CD4-positive, CD25-positive, alpha-beta regulatory T cell (primary cell): ENCODE measurements at regions not wholly inside any gene's neighbourhood (a gene's known extent, or its start where the extent isn't known, plus 50 kb on each side); places are given as distances from the start of the nearest gene placed in this dataset.

Experiments used
- ATAC-seq, 2 donors: fragments of 150-1000 bp; cut with Tn5 transposase; one replicate each; pipeline ENCODE4 v1.10.0; 2021; ENCODE audit warnings: low read depth in 2 of 2, moderate number of reproducible peaks in 2 of 2, moderate library complexity in 1 of 2
- DNase-seq, 3 donors: peaks; one replicate each; pipeline versions ENCODE4 v3.0.0 to v3.0.0-alpha.2; 2012 to 2022; ENCODE audit warnings: mixed read lengths in 1 of 3
- H3K27ac ChIP-seq: one replicate; pipeline ENCODE4 v1.7.0; 2013; ENCODE audit warnings: mild to moderate bottlenecking, low read length; ENCODE audit not compliant: insufficient read depth, poor library complexity, severe bottlenecking
- H3K27me3 ChIP-seq: one replicate; pipeline ENCODE4 v1.7.0; 2013; ENCODE audit warnings: low read length; ENCODE audit not compliant: control insufficient read depth, insufficient read depth
- H3K36me3 ChIP-seq: one replicate; pipeline ENCODE4 v1.7.0; 2013; ENCODE audit warnings: mild to moderate bottlenecking, low read length, moderate library complexity; ENCODE audit not compliant: control insufficient read depth, insufficient read depth
- H3K4me1 ChIP-seq: 2 replicates; pipeline ENCODE4 v1.7.0; 2013; ENCODE audit warnings: mild to moderate bottlenecking, low read length; ENCODE audit not compliant: insufficient read depth, control insufficient read depth, poor library complexity, severe bottlenecking
- H3K4me3 ChIP-seq: one replicate; pipeline ENCODE4 v1.7.0; 2013; ENCODE audit warnings: low read depth, mild to moderate bottlenecking, low read length, moderate library complexity
- H3K9me3 ChIP-seq, 2 experiments: 1 replicate in 1 of 2; 2 replicates in 1 of 2; pipeline ENCODE4 v1.7.0; 2013; ENCODE audit warnings: low read length in 2 of 2, mild to moderate bottlenecking in 1 of 2, moderate library complexity in 1 of 2; ENCODE audit not compliant: control insufficient read depth in 2 of 2
- H3K27ac Mint-ChIP-seq, 3 donors: one replicate each; pipeline ENCODE4 v1.8.0; 2020 to 2022; ENCODE audit warnings: mild to moderate bottlenecking in 3 of 3, mixed read lengths in 3 of 3, moderate library complexity in 2 of 3
- H3K27me3 Mint-ChIP-seq: one replicate; pipeline ENCODE4 v1.8.0; 2022; ENCODE audit warnings: mild to moderate bottlenecking, mixed read lengths
- H3K36me3 Mint-ChIP-seq: one replicate; pipeline ENCODE4 v1.8.0; 2020; ENCODE audit warnings: mixed read lengths
- H3K4me1 Mint-ChIP-seq, 4 donors: one replicate each; pipeline ENCODE4 v1.8.0; 2020 to 2022; ENCODE audit warnings: mixed read lengths in 4 of 4, mild to moderate bottlenecking in 1 of 4
- H3K4me3 Mint-ChIP-seq, 4 donors: one replicate each; pipeline ENCODE4 v1.8.0; 2020 to 2022; ENCODE audit warnings: mild to moderate bottlenecking in 4 of 4, mixed read lengths in 4 of 4, moderate library complexity in 3 of 4
- H3K9me3 Mint-ChIP-seq, 7 donors: one replicate each; pipeline ENCODE4 v1.8.0; 2020 to 2022; ENCODE audit warnings: mixed read lengths in 7 of 7, mild to moderate bottlenecking in 3 of 7, moderate library complexity in 2 of 7

GRCh38 chr7:131858611-131859010, 302.2 kb upstream of the PODXL start:
- Mint-ChIP-seq H3K27me3 (peaks cover 4% of the 10 kb centered on the region), H3K9me3 (peaks cover 0 to 6% (median 2%) of the 10 kb centered on the region in 7 donors), H3K36me3 (no peaks in the 10 kb centered on the region), H3K4me1 (no peaks in the 10 kb centered on the region), H3K4me3 (no peak overlapping the region), H3K27ac (no peak overlapping the region)
- no peaks in the 10 kb centered on the region for H3K9me3 ChIP-seq
- H3K4me1 ChIP-seq: no peaks in the 10 kb centered on the region
- H3K4me3 ChIP-seq: no peak overlapping the region
- H3K27ac ChIP-seq: no peak overlapping the region
- no peaks in the 10 kb centered on the region for H3K36me3 ChIP-seq
- no peaks in the 10 kb centered on the region for H3K27me3 ChIP-seq
- ATAC-seq (no peak), DNase-seq (no peak)

GRCh38 chr7:131849472-131849871, 293.0 kb upstream of the PODXL start:
- no peaks in the 10 kb centered on the region for H3K4me1 Mint-ChIP-seq
- Histone ChIP-seq H3K27ac (no peak overlapping the region), H3K9me3 (no peaks in the 10 kb centered on the region), H3K36me3 (no peaks in the 10 kb centered on the region), H3K4me1 (no peaks in the 10 kb centered on the region), H3K27me3 (no peaks in the 10 kb centered on the region), H3K4me3 (no peak overlapping the region)
- DNase-seq: no peak
- H3K4me3 Mint-ChIP-seq: no peak overlapping the region
- no peak for ATAC-seq
- peaks cover 9% of the 10 kb centered on the region for H3K27me3 Mint-ChIP-seq
- no peaks in the 10 kb centered on the region for H3K36me3 Mint-ChIP-seq
- H3K27ac Mint-ChIP-seq: no peak overlapping the region
- peaks cover 0 to 3% (median 0%) of the 10 kb centered on the region in 7 donors for H3K9me3 Mint-ChIP-seq

- H3K36me3 ChIP-seq: no peaks in the 10 kb centered on the region
- Mint-ChIP-seq H3K9me3 (peaks cover 0 to 3% (median 0%) of the 10 kb centered on the region in 7 donors), H3K27me3 (peaks cover 6% of the 10 kb centered on the region), H3K4me3 (no peak overlapping the region), H3K27ac (no peak overlapping the region), H3K36me3 (no peaks in the 10 kb centered on the region), H3K4me1 (no peaks in the 10 kb centered on the region)
- no peak for DNase-seq
- H3K4me3 ChIP-seq: no peak overlapping the region
- no peak overlapping the region for H3K27ac ChIP-seq
- no peaks in the 10 kb centered on the region for H3K4me1 ChIP-seq
- no peak for ATAC-seq
- no peaks in the 10 kb centered on the region for H3K27me3 ChIP-seq
- no peaks in the 10 kb centered on the region for H3K9me3 ChIP-seq
Observed at GRCh38 chr7:131848033-131848432, 291.6 kb upstream of the PODXL start.

GRCh38 chr7:131845573-131846314, 289.3 kb upstream of the PODXL start:
- Mint-ChIP-seq H3K27me3 (peaks cover 7% of the 10 kb centered on the region), H3K9me3 (peaks cover 0 to 3% (median 0%) of the 10 kb centered on the region in 7 donors), H3K36me3 (no peaks in the 10 kb centered on the region), H3K4me3 (no peak overlapping the region), H3K4me1 (no peaks in the 10 kb centered on the region), H3K27ac (no peak overlapping the region)
- no peaks in the 10 kb centered on the region for H3K36me3 ChIP-seq
- DNase-seq (no peak), ATAC-seq (no peak)
- no peaks in the 10 kb centered on the region for H3K9me3 ChIP-seq
- no peaks in the 10 kb centered on the region for H3K4me1 ChIP-seq
- H3K4me3 ChIP-seq: no peak overlapping the region
- H3K27me3 ChIP-seq: no peaks in the 10 kb centered on the region
- H3K27ac ChIP-seq: no peak overlapping the region

- Mint-ChIP-seq H3K36me3 (no peaks in the 10 kb centered on the region), H3K27ac (no peak overlapping the region), H3K9me3 (peaks cover 0 to 3% (median 0%) of the 10 kb centered on the region in 7 donors), H3K4me3 (no peak overlapping the region), H3K27me3 (peaks cover 11% of the 10 kb centered on the region), H3K4me1 (no peaks in the 10 kb centered on the region)
- no peaks in the 10 kb centered on the region for H3K4me1 ChIP-seq
- H3K36me3 ChIP-seq: no peaks in the 10 kb centered on the region
- DNase-seq (no peak), ATAC-seq (no peak)
- H3K4me3 ChIP-seq: no peak overlapping the region
- H3K27me3 ChIP-seq: no peaks in the 10 kb centered on the region
- H3K27ac ChIP-seq: no peak overlapping the region
- no peaks in the 10 kb centered on the region for H3K9me3 ChIP-seq
Observed at GRCh38 chr7:131844369-131844768, 287.9 kb upstream of the PODXL start.

GRCh38 chr7:131843898-131844331, 287.5 kb upstream of the PODXL start:
- H3K4me3 ChIP-seq: no peak overlapping the region
- Mint-ChIP-seq H3K4me1 (no peaks in the 10 kb centered on the region), H3K27me3 (peaks cover 9% of the 10 kb centered on the region), H3K36me3 (no peaks in the 10 kb centered on the region), H3K27ac (no peak overlapping the region), H3K9me3 (peaks cover 0 to 3% (median 0%) of the 10 kb centered on the region in 7 donors), H3K4me3 (no peak overlapping the region)
- H3K36me3 ChIP-seq: no peaks in the 10 kb centered on the region
- DNase-seq: no peak
- H3K9me3 ChIP-seq: no peaks in the 10 kb centered on the region
- H3K4me1 ChIP-seq: no peaks in the 10 kb centered on the region
- H3K27me3 ChIP-seq: no peaks in the 10 kb centered on the region
- no peak for ATAC-seq
- no peak overlapping the region for H3K27ac ChIP-seq

- Mint-ChIP-seq H3K36me3 (no peaks in the 10 kb centered on the region), H3K4me3 (no peak overlapping the region), H3K27ac (no peak overlapping the region), H3K4me1 (no peaks in the 10 kb centered on the region), H3K9me3 (peaks cover 0 to 3% (median 0%) of the 10 kb centered on the region in 7 donors), H3K27me3 (peaks cover 15% of the 10 kb centered on the region)
- Histone ChIP-seq H3K4me3 (no peak overlapping the region), H3K27me3 (no peaks in the 10 kb centered on the region), H3K4me1 (no peaks in the 10 kb centered on the region), H3K36me3 (no peaks in the 10 kb centered on the region), H3K9me3 (no peaks in the 10 kb centered on the region), H3K27ac (no peak overlapping the region)
- ATAC-seq (no peak), DNase-seq (no peak)
Observed at GRCh38 chr7:131839967-131840690, 283.7 kb upstream of the PODXL start.
